GM23338 (cell line): ENCODE measurements at regions not wholly inside any gene's neighbourhood (a gene's known extent, or its start where the extent isn't known, plus 50 kb on each side); places are given as distances from the start of the nearest gene placed in this dataset.

Experiments used
- ATAC-seq: fragments of 200-7000 bp; cut with Tn5 transposase; 3 replicates; pipeline ENCODE4 v1.9.1; 2020
- DNase-seq: peaks from one replicate; pipeline ENCODE4 v3.0.0-alpha.2; 2015; ENCODE audit warnings: low spot score
- H2AFZ ChIP-seq: fragments of 200-600 bp; sonication (generic); 2 replicates; pipeline ENCODE4 v1.8.0; 2016; ENCODE audit warnings: antibody characterized with exemption, mild to moderate bottlenecking, moderate library complexity
- H3F3A ChIP-seq: fragments of 200-600 bp; sonication (generic); replicated peaks from 2 replicates; pipeline ENCODE4 v1.8.0; 2017; ENCODE audit warnings: antibody characterized with exemption, mixed run types, low read depth
- H3K27ac ChIP-seq: fragments of 200-600 bp; sonication (generic); 2 replicates; pipeline ENCODE4 v1.6.1; 2016; ENCODE audit warnings: low read depth
- H3K27me3 ChIP-seq: fragments of 200-600 bp; sonication (generic); 2 replicates; pipeline ENCODE4 v1.8.0; 2016; ENCODE audit warnings: mild to moderate bottlenecking, mixed run types, moderate library complexity; ENCODE audit not compliant: insufficient read depth
- H3K36me3 ChIP-seq: fragments of 200-600 bp; sonication (generic); 2 replicates; pipeline ENCODE4 v1.8.0; 2016; ENCODE audit warnings: mild to moderate bottlenecking; ENCODE audit not compliant: insufficient read depth
- H3K4me1 ChIP-seq: fragments of 200-600 bp; sonication (generic); 2 replicates; pipeline ENCODE4 v1.8.0; 2016; ENCODE audit warnings: mild to moderate bottlenecking, moderate library complexity; ENCODE audit not compliant: insufficient read depth
- H3K4me2 ChIP-seq: fragments of 200-600 bp; sonication (generic); 2 replicates; pipeline ENCODE4 v1.7.1; 2017; ENCODE audit warnings: mixed run types
- H3K4me3 ChIP-seq: fragments of 200-600 bp; sonication (generic); 2 replicates; pipeline ENCODE4 v1.6.1; 2016; ENCODE audit warnings: mixed run types
- H3K79me2 ChIP-seq: fragments of 200-600 bp; sonication (generic); replicated peaks from 2 replicates; pipeline ENCODE4 v1.8.0; 2017; ENCODE audit warnings: mild to moderate bottlenecking; ENCODE audit not compliant: insufficient read depth
- H3K9me2 ChIP-seq: fragments of 200-600 bp; sonication (generic); 2 replicates; pipeline ENCODE4 v1.8.0; 2017; ENCODE audit not compliant: insufficient read depth
- H4K20me1 ChIP-seq: fragments of 200-600 bp; sonication (generic); replicated peaks from 2 replicates; pipeline ENCODE4 v1.8.0; 2017; ENCODE audit warnings: mild to moderate bottlenecking; ENCODE audit not compliant: insufficient read depth
- H3K27ac Mint-ChIP-seq: 2 replicates; pipeline ENCODE4 v1.8.0; 2020; ENCODE audit warnings: inconsistent platforms, mild to moderate bottlenecking, moderate library complexity, mixed read lengths
- H3K27me3 Mint-ChIP-seq: 3 replicates; pipeline ENCODE4 v1.8.0; 2022; ENCODE audit warnings: low read depth, mild to moderate bottlenecking, moderate library complexity, mixed read lengths, inconsistent platforms; ENCODE audit not compliant: insufficient read depth, poor library complexity
- H3K36me3 Mint-ChIP-seq: 3 replicates; pipeline ENCODE4 v1.8.0; 2021; ENCODE audit warnings: low read depth, mild to moderate bottlenecking, inconsistent platforms, moderate library complexity, mixed read lengths
- H3K4me1 Mint-ChIP-seq: 3 replicates; pipeline ENCODE4 v1.8.0; 2020; ENCODE audit warnings: mild to moderate bottlenecking, inconsistent platforms, mixed read lengths
- H3K4me3 Mint-ChIP-seq: 3 replicates; pipeline ENCODE4 v1.8.0; 2021; ENCODE audit warnings: moderate library complexity, mild to moderate bottlenecking, inconsistent platforms, mixed read lengths
- H3K9me3 Mint-ChIP-seq: 3 replicates; pipeline ENCODE4 v1.8.0; 2020; ENCODE audit warnings: moderate library complexity, mild to moderate bottlenecking, inconsistent platforms, mixed read lengths
- EZH2 ChIP-seq: fragments of 200-600 bp; sonication (generic); IDR thresholded peaks from one replicate; pipeline ENCODE4 v1.8.0; 2017; ENCODE audit warnings: antibody characterized with exemption, mild to moderate bottlenecking, low read depth; ENCODE audit not compliant: unreplicated experiment
- EZH2phosphoT487 ChIP-seq: fragments of 200-600 bp; sonication (generic); IDR thresholded peaks from one replicate; pipeline ENCODE4 v1.8.1; 2018; ENCODE audit warnings: antibody characterized with exemption; ENCODE audit not compliant: unreplicated experiment
- ZNF331 ChIP-seq: fragments of 250-450 bp; sonication (Bioruptor Pico); IDR thresholded peaks from 2 replicates; pipeline ENCODE4 v1.5.0; 2020; ENCODE audit warnings: low read depth, mild to moderate bottlenecking, moderate library complexity
- TF ChIP-seq, protein P1 (sequence below): fragments of 250-450 bp; sonication (Bioruptor Pico); IDR thresholded peaks from 2 replicates; pipeline ENCODE4 v1.5.0; 2020; ENCODE audit warnings: mild to moderate bottlenecking, moderate library complexity

DNA sequence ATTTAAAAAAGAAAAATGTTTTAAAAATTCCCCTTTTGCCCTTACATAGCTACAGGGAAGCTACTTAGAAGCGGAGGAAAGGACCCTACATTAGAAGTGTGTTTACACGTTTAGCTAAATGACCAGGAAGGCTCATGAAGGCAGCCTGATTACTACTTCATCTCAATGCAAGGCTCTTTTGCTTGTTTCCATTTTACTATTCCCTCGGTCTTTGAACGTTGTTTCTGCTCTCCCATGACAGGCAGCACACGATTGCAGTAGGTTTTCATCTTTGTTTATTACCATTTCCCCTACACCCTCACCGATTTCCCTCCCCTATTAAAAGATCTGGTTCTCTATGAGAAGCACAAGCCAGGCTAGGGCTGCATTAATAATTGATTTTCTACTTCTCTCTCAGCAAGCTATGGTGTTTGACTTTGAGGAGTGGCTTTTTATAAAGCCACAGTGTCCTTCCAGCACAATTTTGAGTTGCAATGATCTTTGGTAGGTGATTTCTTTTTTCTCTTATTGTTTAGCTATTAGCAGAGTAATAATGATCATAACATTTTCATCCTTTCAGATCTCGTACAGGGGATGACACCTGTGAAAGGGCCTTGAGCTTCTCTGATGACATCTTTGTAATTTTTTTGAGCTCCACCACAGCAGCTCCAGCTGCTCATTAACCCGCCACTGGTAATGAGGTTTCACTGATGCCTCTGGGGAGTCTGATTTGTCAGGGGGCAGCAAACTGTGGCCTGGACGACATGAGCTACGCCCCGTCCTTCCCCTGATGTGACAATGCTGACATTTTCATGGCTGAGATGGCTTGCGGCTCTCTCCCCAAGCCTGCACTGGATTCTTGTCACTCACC is 670.3 kb downstream of the UQCRFS1 start (continued):
- TF ChIP-seq, protein P1, sequence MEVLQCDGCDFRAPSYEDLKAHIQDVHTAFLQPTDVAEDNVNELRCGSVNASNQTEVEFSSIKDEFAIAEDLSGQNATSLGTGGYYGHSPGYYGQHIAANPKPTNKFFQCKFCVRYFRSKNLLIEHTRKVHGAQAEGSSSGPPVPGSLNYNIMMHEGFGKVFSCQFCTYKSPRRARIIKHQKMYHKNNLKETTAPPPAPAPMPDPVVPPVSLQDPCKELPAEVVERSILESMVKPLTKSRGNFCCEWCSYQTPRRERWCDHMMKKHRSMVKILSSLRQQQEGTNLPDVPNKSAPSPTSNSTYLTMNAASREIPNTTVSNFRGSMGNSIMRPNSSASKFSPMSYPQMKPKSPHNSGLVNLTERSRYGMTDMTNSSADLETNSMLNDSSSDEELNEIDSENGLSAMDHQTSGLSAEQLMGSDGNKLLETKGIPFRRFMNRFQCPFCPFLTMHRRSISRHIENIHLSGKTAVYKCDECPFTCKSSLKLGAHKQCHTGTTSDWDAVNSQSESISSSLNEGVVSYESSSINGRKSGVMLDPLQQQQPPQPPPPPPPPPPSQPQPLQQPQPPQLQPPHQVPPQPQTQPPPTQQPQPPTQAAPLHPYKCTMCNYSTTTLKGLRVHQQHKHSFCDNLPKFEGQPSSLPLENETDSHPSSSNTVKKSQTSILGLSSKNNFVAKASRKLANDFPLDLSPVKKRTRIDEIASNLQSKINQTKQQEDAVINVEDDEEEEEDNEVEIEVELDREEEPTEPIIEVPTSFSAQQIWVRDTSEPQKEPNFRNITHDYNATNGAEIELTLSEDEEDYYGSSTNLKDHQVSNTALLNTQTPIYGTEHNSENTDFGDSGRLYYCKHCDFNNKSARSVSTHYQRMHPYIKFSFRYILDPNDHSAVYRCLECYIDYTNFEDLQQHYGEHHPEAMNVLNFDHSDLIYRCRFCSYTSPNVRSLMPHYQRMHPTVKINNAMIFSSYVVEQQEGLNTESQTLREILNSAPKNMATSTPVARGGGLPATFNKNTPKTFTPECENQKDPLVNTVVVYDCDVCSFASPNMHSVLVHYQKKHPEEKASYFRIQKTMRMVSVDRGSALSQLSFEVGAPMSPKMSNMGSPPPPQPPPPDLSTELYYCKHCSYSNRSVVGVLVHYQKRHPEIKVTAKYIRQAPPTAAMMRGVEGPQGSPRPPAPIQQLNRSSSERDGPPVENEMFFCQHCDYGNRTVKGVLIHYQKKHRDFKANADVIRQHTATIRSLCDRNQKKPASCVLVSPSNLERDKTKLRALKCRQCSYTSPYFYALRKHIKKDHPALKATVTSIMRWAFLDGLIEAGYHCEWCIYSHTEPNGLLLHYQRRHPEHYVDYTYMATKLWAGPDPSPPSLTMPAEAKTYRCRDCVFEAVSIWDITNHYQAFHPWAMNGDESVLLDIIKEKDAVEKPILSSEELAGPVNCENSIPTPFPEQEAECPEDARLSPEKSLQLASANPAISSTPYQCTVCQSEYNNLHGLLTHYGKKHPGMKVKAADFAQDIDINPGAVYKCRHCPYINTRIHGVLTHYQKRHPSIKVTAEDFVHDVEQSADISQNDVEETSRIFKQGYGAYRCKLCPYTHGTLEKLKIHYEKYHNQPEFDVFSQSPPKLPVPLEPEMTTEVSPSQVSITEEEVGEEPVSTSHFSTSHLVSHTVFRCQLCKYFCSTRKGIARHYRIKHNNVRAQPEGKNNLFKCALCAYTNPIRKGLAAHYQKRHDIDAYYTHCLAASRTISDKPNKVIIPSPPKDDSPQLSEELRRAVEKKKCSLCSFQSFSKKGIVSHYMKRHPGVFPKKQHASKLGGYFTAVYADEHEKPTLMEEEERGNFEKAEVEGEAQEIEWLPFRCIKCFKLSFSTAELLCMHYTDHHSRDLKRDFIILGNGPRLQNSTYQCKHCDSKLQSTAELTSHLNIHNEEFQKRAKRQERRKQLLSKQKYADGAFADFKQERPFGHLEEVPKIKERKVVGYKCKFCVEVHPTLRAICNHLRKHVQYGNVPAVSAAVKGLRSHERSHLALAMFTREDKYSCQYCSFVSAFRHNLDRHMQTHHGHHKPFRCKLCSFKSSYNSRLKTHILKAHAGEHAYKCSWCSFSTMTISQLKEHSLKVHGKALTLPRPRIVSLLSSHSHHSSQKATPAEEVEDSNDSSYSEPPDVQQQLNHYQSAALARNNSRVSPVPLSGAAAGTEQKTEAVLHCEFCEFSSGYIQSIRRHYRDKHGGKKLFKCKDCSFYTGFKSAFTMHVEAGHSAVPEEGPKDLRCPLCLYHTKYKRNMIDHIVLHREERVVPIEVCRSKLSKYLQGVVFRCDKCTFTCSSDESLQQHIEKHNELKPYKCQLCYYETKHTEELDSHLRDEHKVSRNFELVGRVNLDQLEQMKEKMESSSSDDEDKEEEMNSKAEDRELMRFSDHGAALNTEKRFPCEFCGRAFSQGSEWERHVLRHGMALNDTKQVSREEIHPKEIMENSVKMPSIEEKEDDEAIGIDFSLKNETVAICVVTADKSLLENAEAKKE (CRISPR knock-in tag), result no peak
- TF ChIP-seq ZNF331 (CRISPR knock-in tag), result no peak

DNA sequence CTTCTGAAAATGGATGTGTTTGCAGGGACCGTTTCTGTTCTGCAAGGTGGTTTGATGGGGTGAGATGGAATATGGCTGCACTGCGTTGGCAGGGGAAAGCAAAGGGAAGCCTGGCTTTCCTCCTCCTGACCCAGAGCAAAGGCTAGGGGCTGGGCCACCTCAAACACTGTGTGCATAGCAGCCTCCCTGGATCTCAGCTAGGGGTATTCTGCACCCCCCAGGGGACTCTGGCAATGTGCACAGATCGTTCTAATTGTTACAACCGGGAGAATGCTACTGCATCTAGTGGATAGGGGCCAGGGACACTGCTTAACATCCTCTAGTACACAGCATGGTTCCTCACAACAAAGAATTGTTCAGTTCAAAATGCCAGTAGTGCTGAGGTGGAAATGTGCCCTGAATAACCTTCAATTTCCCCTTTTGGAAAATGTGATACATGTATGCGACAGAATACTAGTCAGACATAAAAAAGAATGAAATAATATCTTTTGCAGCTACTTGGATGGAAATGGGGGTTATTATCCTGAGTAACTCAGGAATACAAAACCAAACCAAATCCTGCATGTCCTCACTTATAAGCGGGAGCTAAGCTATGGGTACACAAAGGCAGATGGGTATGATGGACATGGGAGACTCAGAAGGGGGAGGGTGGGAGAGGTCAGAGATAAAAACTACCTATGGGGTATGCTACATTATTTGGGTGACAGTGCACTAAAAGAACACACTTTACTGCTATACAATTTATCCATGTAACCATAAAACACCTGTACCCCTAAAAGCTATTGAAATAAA is 671.2 kb downstream of the UQCRFS1 start:
- H3K27me3 ChIP-seq, result no peaks in the 10 kb centered on the region
- no peaks in the 10 kb centered on the region for H3K9me2 ChIP-seq
- H3K4me1 ChIP-seq, result peaks cover 11% of the 10 kb centered on the region; the same call in 1 of the 2 replicates
- Mint-ChIP-seq H3K27me3 (peaks cover 3% of the 10 kb centered on the region), H3K27ac (no peak overlapping the region), H3K9me3 (peaks cover 15% of the 10 kb centered on the region), H3K36me3 (no peaks in the 10 kb centered on the region; the same call in 1 of the 3 replicates), H3K4me3 (no peak overlapping the region), H3K4me1 (peaks cover 10% of the 10 kb centered on the region; the same call in 2 of the 3 replicates)
- DNase-seq, result no peak
- H3K79me2 ChIP-seq, result no peaks in the 10 kb centered on the region
- H3K4me3 ChIP-seq, result no peak overlapping the region
- no peak overlapping the region for H3K4me2 ChIP-seq
- H3K27ac ChIP-seq, result no peak overlapping the region
- no peaks in the 10 kb centered on the region for H4K20me1 ChIP-seq
- H2AFZ ChIP-seq, result no peak overlapping the region
- no peak for ATAC-seq
- TF ChIP-seq EZH2phosphoT487, result no peak
- TF ChIP-seq EZH2, result no peak
- no peaks in the 10 kb centered on the region for H3K36me3 ChIP-seq
- H3F3A ChIP-seq, result no peaks in the 10 kb centered on the region
